ENCODE measurements at regions not wholly inside any gene's neighbourhood (a gene's known extent, or its start where the extent isn't known, plus 50 kb on each side); places are given as distances from the start of the nearest gene placed in this dataset.

DNA sequence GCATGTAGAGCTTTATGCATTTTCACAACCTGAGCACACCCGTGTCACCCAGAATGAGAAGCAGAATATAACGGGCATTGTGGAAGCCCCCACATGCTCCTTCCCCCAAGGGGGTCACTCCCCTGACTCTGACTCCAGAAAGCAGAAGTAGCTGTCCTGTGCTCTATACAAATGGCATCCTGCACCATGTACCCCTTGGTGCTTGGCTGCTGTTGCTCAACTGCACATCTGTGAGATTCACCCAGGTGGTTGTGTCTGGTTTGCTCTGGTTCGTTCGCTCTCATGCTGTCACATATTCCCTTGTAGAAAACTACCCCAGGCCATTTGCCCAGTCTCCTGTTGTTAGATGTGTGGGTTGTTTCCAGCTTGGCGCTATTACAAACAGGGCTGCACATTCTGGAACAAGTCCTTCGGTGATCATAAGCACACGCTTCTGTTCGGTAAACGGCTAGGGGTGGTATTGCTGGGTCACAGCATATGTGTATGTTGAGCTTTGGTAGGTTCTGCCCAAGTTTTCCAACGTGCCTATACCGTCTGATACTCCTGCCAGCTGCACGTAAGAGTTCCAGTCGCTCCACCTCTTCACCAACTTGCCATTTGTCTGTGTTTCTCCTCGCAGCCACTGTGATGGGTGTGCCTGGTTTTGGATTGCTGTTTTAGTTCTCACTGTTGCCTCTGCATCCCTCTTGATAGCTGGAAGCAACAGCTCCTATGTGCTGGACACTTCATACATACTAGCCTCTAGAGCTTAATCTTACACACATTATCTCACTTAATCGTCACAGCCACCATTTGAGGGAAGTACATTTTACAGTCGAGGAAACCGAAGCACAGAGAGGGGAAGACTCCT is 65.4 kb upstream of the SLC6A6 start (continued):
- TF ChIP-seq, protein P1, sequence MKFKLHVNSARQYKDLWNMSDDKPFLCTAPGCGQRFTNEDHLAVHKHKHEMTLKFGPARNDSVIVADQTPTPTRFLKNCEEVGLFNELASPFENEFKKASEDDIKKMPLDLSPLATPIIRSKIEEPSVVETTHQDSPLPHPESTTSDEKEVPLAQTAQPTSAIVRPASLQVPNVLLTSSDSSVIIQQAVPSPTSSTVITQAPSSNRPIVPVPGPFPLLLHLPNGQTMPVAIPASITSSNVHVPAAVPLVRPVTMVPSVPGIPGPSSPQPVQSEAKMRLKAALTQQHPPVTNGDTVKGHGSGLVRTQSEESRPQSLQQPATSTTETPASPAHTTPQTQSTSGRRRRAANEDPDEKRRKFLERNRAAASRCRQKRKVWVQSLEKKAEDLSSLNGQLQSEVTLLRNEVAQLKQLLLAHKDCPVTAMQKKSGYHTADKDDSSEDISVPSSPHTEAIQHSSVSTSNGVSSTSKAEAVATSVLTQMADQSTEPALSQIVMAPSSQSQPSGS (IDR thresholded peaks at IDR 0.05; ENCODE audit: low read length) = no peak
- TF ChIP-seq KDM4A (IDR thresholded peaks at IDR 0.05; ENCODE audit: low read depth, low read length, severe bottlenecking) (no peak), NRF1 (IDR thresholded peaks at IDR 0.05; ENCODE audit: low read depth, low read length) (no peak), ASH2L (IDR thresholded peaks at IDR 0.05; ENCODE audit: low read length) (no peak), EP300 (IDR thresholded peaks at IDR 0.05; ENCODE audit: borderline replicate concordance in 1 of 2, low read depth in 2 of 2, low read length in 2 of 2) (no peak), RBBP5 (IDR thresholded peaks at IDR 0.05; ENCODE audit: borderline replicate concordance, low read depth, low read length) (no peak), SRF (IDR thresholded peaks at IDR 0.05; ENCODE audit: low read depth, low read length) (no peak)

Measured in H1 (cell line).